Pons (tissue), 1 donor: ENCODE measurements at regions not wholly inside any gene's neighbourhood (a gene's known extent, or its start where the extent isn't known, plus 50 kb on each side); places are given as distances from the start of the nearest gene placed in this dataset.

Experiments used
- DNase-seq: peaks from one replicate; pipeline ENCODE4 v3.0.0-alpha.2; 2016; ENCODE audit warnings: low spot score

DNA sequence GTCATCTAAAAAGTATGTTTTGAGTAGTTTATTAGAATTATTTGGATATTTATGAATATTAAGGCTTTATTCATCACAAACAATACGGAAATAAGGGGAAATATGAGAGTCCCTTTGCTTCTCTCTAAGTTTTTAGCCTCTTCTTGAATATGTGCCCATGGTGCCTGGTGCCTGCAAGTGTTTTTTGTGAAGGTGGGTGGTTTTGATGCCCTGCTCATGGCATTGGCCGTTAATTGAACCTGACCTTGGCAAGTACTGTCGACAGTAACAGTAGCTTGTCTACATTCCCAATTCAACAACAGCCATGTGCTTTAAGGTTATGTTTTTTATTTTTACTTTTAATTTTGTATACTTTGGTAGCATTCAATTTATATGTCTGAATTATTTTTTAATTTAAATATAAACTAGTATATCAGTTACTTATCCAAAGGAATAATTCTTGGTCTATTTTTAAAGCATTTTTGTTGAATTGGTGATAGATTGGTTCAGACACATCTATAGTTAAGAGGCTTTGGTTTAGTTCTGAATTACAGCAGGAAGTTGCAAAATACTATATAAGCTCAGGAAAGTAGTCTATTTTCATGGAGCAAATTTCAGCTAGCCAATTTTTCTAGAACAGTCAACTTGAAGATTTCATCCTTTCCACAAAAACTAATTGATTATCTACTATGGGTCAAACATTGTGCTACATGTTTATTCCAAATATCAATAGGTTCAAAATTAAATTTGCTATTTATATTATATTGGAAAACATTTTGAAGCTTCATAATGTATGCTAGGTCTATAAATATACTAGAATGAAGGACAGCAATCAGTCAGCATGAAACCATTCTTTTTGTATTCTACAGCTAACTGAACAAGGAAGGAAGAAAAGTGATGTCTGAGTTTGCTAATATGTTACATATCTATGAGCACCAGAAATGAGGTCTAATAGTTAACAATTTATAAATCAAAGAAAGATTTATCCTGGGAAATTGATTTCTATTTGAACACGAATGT, 184.4 kb downstream of the MRPL39 start:
- DNase-seq = no peak

GRCh38 chr21:25421321-25422028, 185.8 kb downstream of the MRPL39 start:
- DNase-seq = peak; percentile 27

DNA sequence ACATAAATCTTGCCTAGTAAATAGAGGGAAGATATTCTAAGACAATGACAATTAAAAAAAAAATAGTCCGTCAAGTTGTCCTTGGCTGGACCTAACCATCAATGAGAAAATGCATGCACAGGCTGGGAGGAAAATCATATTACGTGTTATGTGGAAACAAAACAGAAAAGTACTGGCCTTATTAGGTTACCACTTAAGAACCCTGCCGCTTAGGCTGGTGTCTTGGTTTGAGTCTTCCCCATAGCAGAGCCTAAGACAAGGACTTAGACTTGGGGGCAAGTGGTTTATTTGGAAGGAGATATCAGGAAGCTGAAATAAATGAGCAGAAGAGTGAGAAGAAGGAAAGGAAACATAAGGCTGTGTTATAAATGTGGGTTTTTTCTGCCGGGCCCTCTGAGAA, 186.4 kb downstream of the MRPL39 start:
- DNase-seq = no peak

- DNase-seq = no peak
Measured at GRCh38 chr21:25416669-25417068, 190.6 kb downstream of the MRPL39 start.

GRCh38 chr21:25412100-25412499, 195.2 kb downstream of the MRPL39 start:
- no peak for DNase-seq

GRCh38 chr21:25409978-25410377, 197.3 kb downstream of the MRPL39 start:
- no peak for DNase-seq

DNA sequence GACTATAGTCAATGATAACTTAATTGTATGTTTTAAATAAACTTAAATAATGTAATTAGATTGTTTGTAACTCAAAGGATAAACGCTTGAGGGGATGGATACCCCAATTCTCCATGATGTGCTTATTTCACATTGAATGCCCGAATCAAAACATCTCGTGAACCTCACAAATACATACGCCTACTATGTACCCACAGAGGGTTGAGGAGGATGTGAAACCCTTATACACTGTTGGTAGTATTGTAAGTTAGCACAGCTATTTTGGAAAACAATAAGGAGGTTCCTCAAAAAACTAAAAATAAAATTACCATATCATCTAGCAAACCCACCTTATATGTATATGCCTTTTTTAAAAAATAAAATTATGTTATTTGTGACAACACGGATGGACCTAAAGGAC, 198.6 kb downstream of the MRPL39 start:
- DNase-seq = no peak

- no peak for DNase-seq
Measured at GRCh38 chr21:25406887-25407579, 200.2 kb downstream of the MRPL39 start.

DNA sequence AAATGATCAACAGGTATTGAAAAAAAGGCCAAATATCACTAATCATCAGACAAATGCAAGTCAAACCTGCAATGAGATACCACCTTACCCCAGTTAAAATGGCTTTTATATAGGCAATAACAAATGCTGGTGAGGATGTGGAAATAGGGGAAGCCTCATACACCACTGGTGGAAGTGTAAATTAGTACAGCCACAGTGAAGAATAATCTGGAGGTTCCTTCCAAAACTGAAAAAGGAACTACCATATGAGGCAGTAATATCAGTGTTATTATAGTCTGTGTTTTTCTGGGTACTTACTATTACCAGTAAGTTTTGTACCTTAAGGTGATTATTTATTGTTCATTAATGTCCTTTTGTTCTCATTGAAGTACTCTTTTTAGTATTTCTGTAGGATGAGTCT, 201.3 kb downstream of the MRPL39 start:
- DNase-seq = no peak

DNA sequence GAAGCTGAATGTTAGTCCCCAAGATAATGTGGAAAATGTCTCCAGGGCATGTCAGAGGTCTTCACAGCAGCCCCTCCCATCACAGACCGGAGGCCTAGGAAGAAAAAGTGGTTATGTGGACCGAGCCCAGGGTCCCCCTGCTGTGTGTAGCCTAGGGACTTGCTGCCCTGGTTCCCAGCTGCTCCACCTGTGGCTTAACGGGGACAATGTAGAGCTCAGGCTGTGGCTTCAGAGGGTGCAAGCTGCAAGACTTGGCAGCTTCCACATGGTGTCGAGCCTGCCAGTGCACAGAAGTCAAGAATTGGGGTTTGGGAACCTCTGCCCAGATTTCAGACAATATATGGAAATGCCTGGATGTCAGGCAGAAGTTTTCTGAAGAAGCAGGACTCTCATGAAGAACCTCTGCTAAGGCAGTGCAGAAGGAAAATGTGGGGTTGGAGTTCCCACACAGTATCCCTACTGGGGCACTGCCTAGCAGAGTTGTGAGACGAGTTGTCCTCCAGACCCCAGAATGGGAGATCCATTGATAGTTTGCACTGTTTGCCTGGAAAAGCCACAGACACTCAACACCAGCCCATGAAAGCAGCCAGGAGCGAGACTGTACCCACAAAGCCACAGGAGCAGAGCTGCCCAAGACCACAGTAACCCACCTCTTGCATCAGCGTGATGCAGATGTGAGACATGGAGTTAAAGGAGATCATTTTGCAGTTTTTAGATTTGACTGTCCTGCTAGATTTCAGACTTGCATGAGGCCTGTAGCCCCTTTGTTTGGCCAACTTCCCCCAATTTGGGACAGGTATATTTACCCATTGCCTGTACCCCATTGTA, 204.9 kb downstream of the MRPL39 start:
- DNase-seq = no peak

DNA sequence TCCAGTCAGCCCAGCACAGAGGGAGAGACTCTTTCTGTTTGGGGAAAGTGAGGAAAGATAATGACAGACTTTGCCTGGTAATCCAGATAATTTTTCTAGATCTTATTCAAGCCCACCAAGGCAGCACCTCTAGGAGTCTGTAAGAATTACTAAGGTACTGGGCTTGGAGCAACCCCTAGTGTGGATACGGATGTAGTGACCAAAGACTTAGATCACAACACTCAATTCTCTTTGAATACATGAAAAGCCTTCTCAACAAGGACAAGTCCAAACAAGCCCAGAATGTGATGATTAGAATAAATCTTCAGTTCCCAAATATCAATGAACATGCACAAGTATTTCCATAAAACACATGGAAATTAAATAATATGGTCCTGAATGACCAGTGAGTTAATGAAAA, 206.9 kb downstream of the MRPL39 start:
- DNase-seq = no peak

DNA sequence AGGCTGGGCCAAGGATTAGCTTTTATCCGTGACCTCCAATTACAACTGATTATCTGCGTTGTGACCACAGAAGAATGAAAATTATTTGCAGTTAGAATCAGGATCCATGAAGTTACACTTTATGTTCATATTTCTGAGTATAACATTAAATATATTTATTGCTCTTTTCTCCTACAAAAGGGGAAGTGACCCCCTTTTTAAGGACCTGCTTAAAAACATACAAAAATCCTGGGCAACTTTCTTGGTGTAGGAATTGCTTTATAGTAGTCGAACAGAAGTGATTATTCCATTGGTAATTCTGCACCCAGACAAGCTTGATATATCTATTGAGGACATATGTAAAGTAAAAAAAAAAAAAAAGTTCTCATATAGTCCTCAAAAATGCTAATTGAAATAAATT, 208.7 kb downstream of the MRPL39 start:
- no peak for DNase-seq

DNA sequence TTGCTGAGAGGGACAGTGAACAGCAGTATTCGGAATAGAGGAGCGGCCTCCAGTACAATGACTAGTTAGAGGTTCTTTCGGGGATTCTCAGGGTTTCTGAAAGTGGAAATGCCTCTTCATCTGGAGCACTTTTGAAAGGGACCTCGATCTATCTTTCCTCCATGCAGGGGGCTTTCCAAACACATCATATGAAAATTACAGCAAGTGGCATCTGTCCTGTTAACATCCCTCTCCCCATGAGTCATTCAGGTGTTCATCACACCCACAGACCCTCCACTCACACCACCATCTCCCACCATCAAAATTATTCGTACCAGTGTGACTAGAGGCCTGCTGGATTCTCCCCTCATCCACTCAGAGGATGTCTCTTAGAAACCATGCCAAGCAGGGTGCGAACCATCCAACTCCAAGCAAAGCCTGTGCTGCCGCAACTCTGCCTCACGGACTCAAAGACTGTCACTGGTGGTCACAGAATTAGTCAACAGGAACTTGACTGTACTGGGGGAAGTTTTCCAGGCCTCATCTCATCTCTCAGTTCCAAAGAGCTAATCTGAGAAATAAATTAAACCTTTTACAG, 211.1 kb downstream of the MRPL39 start:
- DNase-seq = no peak

DNA sequence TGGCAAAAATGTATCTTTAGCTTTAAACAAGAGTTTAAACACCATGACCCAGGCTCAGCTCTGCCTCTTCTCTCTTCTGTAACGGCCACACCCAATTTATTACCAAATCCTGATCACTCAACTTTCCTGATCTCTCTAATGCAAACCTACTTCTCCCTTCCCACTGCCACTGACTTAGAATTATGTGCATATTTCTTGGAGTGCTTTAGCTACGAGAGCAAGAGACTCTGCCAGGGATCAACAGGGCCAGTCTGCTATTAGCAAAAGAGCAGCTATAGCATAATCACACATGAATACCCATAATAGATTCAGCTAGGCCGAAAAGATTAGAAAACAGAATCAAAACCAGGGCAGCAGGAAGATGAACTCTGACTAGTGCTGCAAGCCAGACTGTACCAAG, 215.5 kb downstream of the MRPL39 start:
- no peak for DNase-seq

- DNase-seq = no peak
Measured at GRCh38 chr21:25390701-25391100, 216.6 kb downstream of the MRPL39 start.

DNA sequence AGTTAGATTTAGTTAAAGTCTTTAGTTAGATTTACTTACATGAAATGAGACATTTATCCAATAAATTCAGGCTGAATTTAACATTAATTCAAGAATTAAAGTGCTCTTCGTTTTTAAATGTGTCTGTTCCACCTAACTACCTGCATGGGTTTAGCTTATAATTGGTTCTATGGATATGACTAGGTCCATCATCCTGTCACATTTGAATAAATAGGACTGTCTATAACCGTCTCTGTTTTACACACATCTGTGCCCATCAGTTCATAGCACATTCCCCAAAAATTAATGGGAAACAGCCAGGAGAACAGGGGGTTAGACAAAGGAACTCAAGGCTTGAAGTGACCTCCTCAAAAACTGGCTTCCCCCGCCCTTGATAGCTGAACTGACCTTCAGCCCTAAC, 219.6 kb downstream of the MRPL39 start:
- no peak for DNase-seq

DNA sequence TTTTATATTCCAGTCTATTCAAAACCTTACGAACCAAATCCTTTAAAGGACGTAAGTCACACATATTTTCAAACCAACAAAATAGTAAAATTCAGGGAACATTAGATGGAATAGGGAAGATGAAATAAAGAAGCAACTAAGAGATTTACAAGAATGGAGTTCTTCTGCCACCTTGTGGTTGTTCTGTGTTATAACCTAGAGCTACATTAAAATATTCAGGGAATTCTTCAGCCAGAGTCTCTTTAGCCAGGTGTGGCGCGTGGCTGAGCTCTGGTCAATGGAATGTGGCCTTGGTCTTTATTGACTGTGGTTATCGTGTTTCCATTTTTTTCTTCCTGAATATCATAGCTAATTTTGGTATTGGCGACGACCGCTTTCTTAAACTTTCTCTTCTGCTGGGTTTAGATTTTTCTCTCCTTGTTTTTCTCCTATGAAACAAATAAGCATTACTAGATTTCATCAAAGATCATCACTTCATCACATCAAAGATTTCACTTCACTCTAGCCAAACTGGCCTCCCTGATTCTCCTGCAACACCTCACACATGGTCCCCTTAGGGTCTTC, 221.3 kb downstream of the MRPL39 start:
- DNase-seq = peak; percentile 70

DNA sequence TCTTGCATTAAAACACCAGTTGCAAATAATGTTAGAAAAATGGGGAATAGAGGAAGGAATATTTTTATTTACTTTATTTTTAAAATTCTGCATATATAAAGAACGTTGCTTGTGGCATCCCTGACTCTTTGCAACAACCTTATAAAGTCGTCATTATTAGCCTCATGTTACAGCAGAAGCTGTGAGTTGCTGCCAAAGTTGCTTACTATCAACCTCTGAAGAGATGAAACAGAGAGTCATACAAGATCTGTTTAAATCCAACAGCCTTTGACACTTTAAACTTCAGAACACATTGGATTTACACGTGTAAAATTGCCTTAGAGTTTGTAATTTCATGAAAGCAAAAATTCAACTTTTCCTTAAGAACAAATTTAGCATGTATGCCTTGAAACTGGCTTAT, 221.9 kb downstream of the MRPL39 start:
- no peak for DNase-seq

DNA sequence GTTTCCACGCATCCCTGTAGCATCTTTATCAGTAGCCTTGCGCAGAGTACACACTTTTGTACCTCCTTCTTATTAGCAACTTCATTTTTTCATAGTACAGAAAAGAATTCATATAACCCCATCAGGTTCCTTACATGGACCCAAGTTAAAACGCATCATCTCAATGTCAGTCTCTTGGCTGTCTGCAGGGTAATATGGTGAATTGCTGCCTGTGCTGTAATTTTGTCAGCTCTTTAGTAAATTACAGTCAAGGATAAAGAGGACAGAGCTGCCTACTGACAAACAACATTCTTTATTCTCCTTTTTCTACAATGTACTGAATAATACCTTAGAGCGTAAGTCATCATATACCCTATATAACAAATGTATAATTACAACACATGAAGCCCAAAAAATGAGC, 222.5 kb downstream of the MRPL39 start:
- no peak for DNase-seq

- DNase-seq = no peak
Measured at GRCh38 chr21:25383545-25383944, 223.7 kb downstream of the MRPL39 start.

GRCh38 chr21:25381936-25382452, 225.3 kb downstream of the MRPL39 start:
- no peak for DNase-seq
